Transverse colon (tissue), 3 donors: ENCODE measurements at regions not wholly inside any gene's neighbourhood (a gene's known extent, or its start where the extent isn't known, plus 50 kb on each side); places are given as distances from the start of the nearest gene placed in this dataset.

Experiments used
- CTCF ChIP-seq, 5 experiments: fragments of 200-600 bp in 3 of 5; fragments of 450-650 bp in 2 of 5; sonication (generic) in 3 of 5; IDR thresholded peaks; 1 replicate in 2 of 5; 2 replicates in 3 of 5; pipeline ENCODE4 v1.5.1; 2016 to 2017; ENCODE audit warnings: antibody characterized with exemption in 5 of 5, inconsistent platforms in 3 of 5, mild to moderate bottlenecking in 2 of 5, moderate library complexity in 1 of 5
- EP300 ChIP-seq: sonication (generic); formaldehyde crosslinking; IDR thresholded peaks from one replicate; pipeline ENCODE4 v1.6.1; 2017; ENCODE audit warnings: antibody characterized with exemption, low read depth
- POLR2A ChIP-seq: fragments of 450-650 bp; IDR thresholded peaks from one replicate; pipeline ENCODE4 v1.6.1; 2016; ENCODE audit warnings: antibody characterized with exemption, mild to moderate bottlenecking, moderate library complexity

GRCh38 chr6:28811873-28812272 is 111.9 kb downstream of the TRIM27 start:
- TF ChIP-seq CTCF (IDR thresholded peaks at IDR 0.05), result no peak
- TF ChIP-seq POLR2A, result no peak
- no peak for TF ChIP-seq EP300
